ENCODE measurements at regions not wholly inside any gene's neighbourhood (a gene's known extent, or its start where the extent isn't known, plus 50 kb on each side); places are given as distances from the start of the nearest gene placed in this dataset.

DNA sequence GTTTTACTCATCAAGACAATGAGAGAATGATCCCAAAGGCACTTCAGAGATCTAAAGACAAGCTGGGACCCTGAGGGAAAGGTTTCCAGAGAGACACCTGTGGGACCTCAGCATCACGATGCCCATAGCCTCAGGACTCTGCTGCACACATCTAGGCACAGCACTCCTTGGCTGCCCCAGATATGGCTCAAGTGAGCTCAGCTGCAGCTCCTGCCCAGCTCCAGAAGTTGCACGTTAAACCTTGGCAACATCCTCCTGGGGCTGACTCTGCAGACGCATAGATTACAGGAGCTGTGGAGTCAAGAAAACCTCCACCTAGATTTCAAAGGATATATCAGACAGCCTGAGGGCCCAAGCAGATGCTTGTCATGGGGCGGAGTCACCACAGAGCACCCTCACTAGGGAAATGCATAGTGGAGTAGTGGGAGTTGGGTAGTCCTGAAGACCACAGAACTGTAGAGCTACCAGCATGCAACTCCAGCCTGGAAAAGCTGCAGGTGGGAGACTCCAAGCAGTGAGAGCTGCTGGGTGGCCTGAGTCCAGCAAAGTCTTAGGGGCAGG lies 582.0 kb downstream of the CDH11 start:
- TF ChIP-seq MYC (IDR thresholded peaks at IDR 0.05; ENCODE audit: low read depth, low read length), result no peak
- no peak for TF ChIP-seq CTCF (IDR thresholded peaks at IDR 0.05; ENCODE audit: low read depth, low read length)
- no peak for TF ChIP-seq MAX (IDR thresholded peaks at IDR 0.05; ENCODE audit: low read depth, low read length)
- TF ChIP-seq POLR2A (IDR thresholded peaks at IDR 0.05; ENCODE audit: extremely low read depth, insufficient read length), result no peak
- DNase-seq (ENCODE audit: low read depth), result no peak
- no peak overlapping the region for H3K4me3 ChIP-seq (ENCODE audit: low read depth, low read length)

- TF ChIP-seq CTCF (IDR thresholded peaks at IDR 0.05; ENCODE audit: low read depth, low read length) (no peak), POLR2A (IDR thresholded peaks at IDR 0.05; ENCODE audit: extremely low read depth, insufficient read length) (no peak), MYC (IDR thresholded peaks at IDR 0.05; ENCODE audit: low read depth, low read length) (no peak), MAX (IDR thresholded peaks at IDR 0.05; ENCODE audit: low read depth, low read length) (no peak)
- no peak for DNase-seq (ENCODE audit: low read depth)
- H3K4me3 ChIP-seq (ENCODE audit: low read depth, low read length), result no peak overlapping the region
Observed at GRCh38 chr16:64534180-64534780, 587.6 kb downstream of the CDH11 start.

GRCh38 chr16:64532691-64533090 lies 589.2 kb downstream of the CDH11 start:
- H3K4me3 ChIP-seq (ENCODE audit: low read depth, low read length), result no peak overlapping the region
- DNase-seq (ENCODE audit: low read depth), result no peak
- TF ChIP-seq MAX (IDR thresholded peaks at IDR 0.05; ENCODE audit: low read depth, low read length) (no peak), MYC (IDR thresholded peaks at IDR 0.05; ENCODE audit: low read depth, low read length) (no peak), CTCF (IDR thresholded peaks at IDR 0.05; ENCODE audit: low read depth, low read length) (no peak), POLR2A (IDR thresholded peaks at IDR 0.05; ENCODE audit: extremely low read depth, insufficient read length) (no peak)

DNA sequence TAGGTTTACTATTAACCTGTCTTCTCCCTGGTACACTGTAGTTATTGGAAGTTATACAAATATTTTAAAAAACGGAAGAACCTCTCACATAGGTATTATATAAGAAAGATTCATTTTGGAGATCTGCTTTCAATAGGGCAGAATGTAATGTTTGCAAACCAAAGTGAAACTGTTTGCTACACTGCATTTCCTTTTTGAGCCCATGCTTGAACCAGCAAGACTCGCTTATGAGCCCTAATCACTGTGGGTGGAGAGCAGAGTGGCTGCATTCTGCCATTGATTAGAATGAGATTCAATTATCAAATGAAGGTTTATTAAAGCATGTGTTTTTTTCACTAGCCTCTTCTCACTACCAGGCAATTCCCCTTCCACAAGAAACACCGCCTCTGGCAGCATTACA lies 589.7 kb downstream of the CDH11 start:
- no peak for TF ChIP-seq POLR2A (IDR thresholded peaks at IDR 0.05; ENCODE audit: extremely low read depth, insufficient read length)
- TF ChIP-seq MYC (IDR thresholded peaks at IDR 0.05; ENCODE audit: low read depth, low read length), result no peak
- TF ChIP-seq MAX (IDR thresholded peaks at IDR 0.05; ENCODE audit: low read depth, low read length), result no peak
- no peak for TF ChIP-seq CTCF (IDR thresholded peaks at IDR 0.05; ENCODE audit: low read depth, low read length)
- DNase-seq (ENCODE audit: low read depth), result no peak
- no peak overlapping the region for H3K4me3 ChIP-seq (ENCODE audit: low read depth, low read length)

- no peak for DNase-seq (ENCODE audit: low read depth)
- TF ChIP-seq MAX (IDR thresholded peaks at IDR 0.05; ENCODE audit: low read depth, low read length) (no peak), CTCF (IDR thresholded peaks at IDR 0.05; ENCODE audit: low read depth, low read length) (no peak), POLR2A (IDR thresholded peaks at IDR 0.05; ENCODE audit: extremely low read depth, insufficient read length) (no peak), MYC (IDR thresholded peaks at IDR 0.05; ENCODE audit: low read depth, low read length) (no peak)
- H3K4me3 ChIP-seq (ENCODE audit: low read depth, low read length), result no peak overlapping the region
Observed at GRCh38 chr16:64531401-64531800, 590.5 kb downstream of the CDH11 start.
